GM12865 (cell line): ENCODE measurements at regions not wholly inside any gene's neighbourhood (a gene's known extent, or its start where the extent isn't known, plus 50 kb on each side); places are given as distances from the start of the nearest gene placed in this dataset.
A peak's percentile ranks its signal among the peaks of the same experiment; 100 is the strongest.

ENCODE experiments used
- DNase-seq: peaks from one replicate; pipeline ENCODE4 v3.0.0; 2010; ENCODE audit warnings: low read depth
- H3K4me3 ChIP-seq: 2 replicates; pipeline ENCODE4 v1.5.1; 2011; ENCODE audit warnings: mild to moderate bottlenecking, low read depth, low read length, control low read depth
- TF ChIP-seq, protein P1 (sequence below): IDR thresholded peaks from 2 replicates; pipeline ENCODE4 v1.5.1; 2011; ENCODE audit warnings: low read length, control low read depth, low read depth, inconsistent platforms; ENCODE audit not compliant: insufficient read depth; ENCODE audit errors: missing control alignments

DNA sequence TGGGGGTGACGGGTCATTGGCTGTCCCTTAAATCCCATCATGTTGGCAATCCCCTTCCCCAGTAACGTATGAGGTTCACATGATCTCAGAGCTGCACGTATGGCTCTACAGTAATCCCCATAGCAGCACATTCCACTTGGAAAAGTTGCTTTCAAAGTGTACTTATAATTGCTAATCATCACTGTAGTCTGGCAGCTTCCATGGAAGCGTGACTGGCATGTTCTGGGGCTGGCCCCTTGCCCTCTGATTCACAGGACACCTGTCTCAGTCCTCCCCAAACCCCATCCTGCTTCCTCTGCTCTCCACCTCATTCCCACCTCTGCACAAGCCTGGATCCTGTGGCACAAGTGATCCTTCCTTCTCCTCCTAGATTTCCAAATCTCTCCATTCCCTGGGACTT, 102.2 kb downstream of the TSEN15 start:
- TF ChIP-seq, protein P1, sequence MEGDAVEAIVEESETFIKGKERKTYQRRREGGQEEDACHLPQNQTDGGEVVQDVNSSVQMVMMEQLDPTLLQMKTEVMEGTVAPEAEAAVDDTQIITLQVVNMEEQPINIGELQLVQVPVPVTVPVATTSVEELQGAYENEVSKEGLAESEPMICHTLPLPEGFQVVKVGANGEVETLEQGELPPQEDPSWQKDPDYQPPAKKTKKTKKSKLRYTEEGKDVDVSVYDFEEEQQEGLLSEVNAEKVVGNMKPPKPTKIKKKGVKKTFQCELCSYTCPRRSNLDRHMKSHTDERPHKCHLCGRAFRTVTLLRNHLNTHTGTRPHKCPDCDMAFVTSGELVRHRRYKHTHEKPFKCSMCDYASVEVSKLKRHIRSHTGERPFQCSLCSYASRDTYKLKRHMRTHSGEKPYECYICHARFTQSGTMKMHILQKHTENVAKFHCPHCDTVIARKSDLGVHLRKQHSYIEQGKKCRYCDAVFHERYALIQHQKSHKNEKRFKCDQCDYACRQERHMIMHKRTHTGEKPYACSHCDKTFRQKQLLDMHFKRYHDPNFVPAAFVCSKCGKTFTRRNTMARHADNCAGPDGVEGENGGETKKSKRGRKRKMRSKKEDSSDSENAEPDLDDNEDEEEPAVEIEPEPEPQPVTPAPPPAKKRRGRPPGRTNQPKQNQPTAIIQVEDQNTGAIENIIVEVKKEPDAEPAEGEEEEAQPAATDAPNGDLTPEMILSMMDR = no peak
- H3K4me3 ChIP-seq = no peak overlapping the region
- DNase-seq = no peak

GRCh38 chr1:184156521-184157393, 105.2 kb downstream of the TSEN15 start:
- TF ChIP-seq, protein P1 = no peak
- H3K4me3 ChIP-seq = no peak overlapping the region
- DNase-seq = no peak

GRCh38 chr1:184157394-184157742, 105.8 kb downstream of the TSEN15 start:
- no peak for DNase-seq
- TF ChIP-seq, protein P1 = no peak
- H3K4me3 ChIP-seq = no peak overlapping the region

DNA sequence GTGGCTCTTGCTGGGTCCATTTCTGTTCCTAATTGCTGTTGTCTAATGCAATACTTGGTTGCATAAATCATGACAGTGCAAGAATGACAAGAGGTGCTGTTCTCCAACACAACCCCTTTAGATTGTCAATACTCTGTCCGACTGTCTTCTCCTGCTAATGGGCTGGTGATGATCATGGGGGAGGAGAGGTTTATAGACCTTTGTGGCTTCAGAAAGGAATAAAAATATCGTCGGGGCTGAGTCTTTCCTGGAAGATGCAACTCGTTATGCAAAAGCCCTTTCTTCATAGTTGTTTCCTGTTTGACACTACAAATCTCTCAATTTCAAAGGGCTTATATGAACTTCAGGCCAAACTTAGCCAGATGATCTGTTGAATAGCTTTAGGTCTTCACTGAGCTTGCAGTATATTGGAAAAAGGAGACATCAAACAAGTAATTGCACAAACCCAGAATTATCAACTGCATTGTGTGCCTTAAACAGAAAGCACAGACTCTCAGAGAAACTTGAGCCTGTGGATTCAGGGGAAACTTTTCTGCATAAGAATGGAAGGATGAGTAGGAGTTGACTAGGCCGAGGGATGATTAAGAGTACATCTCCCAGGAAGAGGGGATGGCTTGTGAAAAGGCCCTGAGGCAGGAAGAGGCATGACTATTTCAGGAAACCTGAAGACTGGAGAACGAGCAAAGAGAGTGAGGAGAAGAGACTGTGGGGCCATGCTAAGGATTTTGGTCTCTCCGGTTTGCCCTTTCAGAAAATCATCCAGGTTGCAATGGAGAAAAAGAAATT, 107.6 kb downstream of the TSEN15 start:
- peak; percentile 63 for DNase-seq
- no peak overlapping the region for H3K4me3 ChIP-seq

GRCh38 chr1:184160236-184160635, 108.7 kb downstream of the TSEN15 start:
- no peak overlapping the region for H3K4me3 ChIP-seq
- TF ChIP-seq, protein P1 = no peak
- DNase-seq = peak; percentile 67

More for the DNA sequence above, 107.6 kb downstream of the TSEN15 start:
- TF ChIP-seq, protein P1 = no peak

DNA sequence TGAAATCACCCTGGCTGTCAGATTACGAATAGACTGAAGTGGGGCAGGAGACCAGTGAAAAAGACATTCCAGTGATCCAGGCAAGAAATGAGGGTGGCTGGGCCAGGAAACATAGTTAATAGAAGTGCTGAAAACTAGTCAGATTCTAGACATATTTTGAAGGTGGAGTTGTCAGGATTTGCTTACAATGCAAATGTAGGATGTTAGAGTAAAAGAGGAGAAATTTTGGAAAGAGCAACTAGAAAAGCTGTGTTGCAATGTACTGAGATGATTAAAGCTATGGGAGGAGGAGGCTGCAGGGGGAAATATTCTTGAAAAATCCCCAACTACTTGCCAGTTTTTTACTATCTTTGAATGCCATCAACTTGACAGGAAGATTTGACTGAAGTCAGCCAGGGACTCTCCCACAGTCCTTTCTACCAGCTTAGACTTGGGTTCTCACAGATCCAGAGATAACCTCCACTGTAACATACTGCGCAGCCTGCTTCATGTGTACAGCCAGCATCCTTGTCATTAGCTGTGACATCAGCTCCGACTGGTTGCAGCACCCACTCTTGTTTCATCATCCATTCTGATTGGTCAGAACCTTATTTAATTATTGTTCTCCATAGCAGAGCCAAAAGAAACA, 109.7 kb downstream of the TSEN15 start:
- DNase-seq = peak; percentile 70
- H3K4me3 ChIP-seq = no peak overlapping the region
- TF ChIP-seq, protein P1 = no peak
